HCT116 (cell line): ENCODE measurements at regions not wholly inside any gene's neighbourhood (a gene's known extent, or its start where the extent isn't known, plus 50 kb on each side); places are given as distances from the start of the nearest gene placed in this dataset.

Experiments
- ATAC-seq: fragments of 200-7000 bp; cut with Tn5 transposase; 2 replicates; pipeline ENCODE4 v1.9.1; 2020; ENCODE audit warnings: mild to moderate bottlenecking, moderate library complexity
- BruUV-seq: library from RNA; stranded (reverse); fragments of 400-500 nt; replicated peaks from 2 replicates; lab custom pipeline; 2021; lab: Mats Ljungman, UMichigan
- CTCF ChIA-PET: fragments of 300-600 bp; sonication (Branson Sonifier 250); formaldehyde crosslinking; loops from one replicate; lab custom pipeline; 2021; ENCODE audit warnings: antibody characterized with exemption; lab: Charles Lee
- POLR2A ChIA-PET: fragments of 300-600, 350-600 bp; sonication (Branson Sonifier 250); formaldehyde crosslinking; loops from one replicate; lab custom pipeline; 2021; ENCODE audit warnings: antibody characterized with exemption; lab: Charles Lee
- RAD21 ChIA-PET, 2 experiments: fragments of 300-600 bp; sonication (Branson Sonifier 250); formaldehyde crosslinking; loops; one replicate each; lab custom pipeline; 2023; ENCODE audit warnings: low total read pairs in 2 of 2; ENCODE audit not compliant: uncharacterized antibody in 2 of 2, unreplicated experiment in 2 of 2, low non-redundant PET in 1 of 2; lab: Charles Lee
- DNase-seq: peaks from one replicate; pipeline ENCODE4 v3.0.0-alpha.2; 2010; ENCODE audit warnings: low read depth, low spot score
- H2AFZ ChIP-seq: fragments of 200-600 bp; shearing (Covaris generic), sonication (generic); 2 replicates; pipeline ENCODE4 v1.6.1; 2017; ENCODE audit warnings: low read depth, mixed run types, mixed read lengths, antibody characterized with exemption, low read length; ENCODE audit not compliant: poor library complexity, severe bottlenecking
- H3K27ac ChIP-seq: 2 replicates; pipeline ENCODE4 v1.5.1; 2012; ENCODE audit warnings: low read depth, low read length
- H3K27me3 ChIP-seq: fragments of 200-600 bp; sonication (generic); 2 replicates; pipeline ENCODE4 v1.6.1; 2016; ENCODE audit warnings: mixed run types, low read length, mixed read lengths; ENCODE audit not compliant: insufficient read depth
- H3K36me3 ChIP-seq, 2 experiments: fragments of 200-500 bp in 1 of 2; fragments of 200-600 bp in 1 of 2; sonication (Bioruptor generic) in 1 of 2; sonication (generic) in 1 of 2; 2 replicates each; pipeline versions ENCODE4 v1.5.1 to v1.6.1; 2014 to 2016; ENCODE audit warnings: low read length in 2 of 2, inconsistent platforms in 1 of 2, mixed read lengths in 1 of 2, mixed run types in 1 of 2; ENCODE audit not compliant: insufficient read depth in 2 of 2, control insufficient read depth in 1 of 2
- H3K4me1 ChIP-seq, 2 experiments: fragments of 200-600 bp in 1 of 2; sonication (generic) in 1 of 2; 2 replicates each; pipeline versions ENCODE4 v1.5.1 to v1.6.1; 2012 to 2017; ENCODE audit warnings: low read length in 2 of 2, inconsistent platforms in 1 of 2, mild to moderate bottlenecking in 1 of 2, mixed read lengths in 1 of 2, mixed run types in 1 of 2, moderate library complexity in 1 of 2; ENCODE audit not compliant: insufficient read depth in 2 of 2, control insufficient read depth in 1 of 2
- H3K4me2 ChIP-seq: fragments of 200-600 bp; sonication (generic); 2 replicates; pipeline ENCODE4 v1.6.1; 2017; ENCODE audit warnings: mixed run types, low read length, mixed read lengths
- H3K4me3 ChIP-seq, 2 experiments: fragments of 200-600 bp in 1 of 2; sonication (generic) in 1 of 2; replicated peaks in 1 of 2; 2 replicates each; pipeline ENCODE4 v1.5.1; 2011 to 2016; ENCODE audit warnings: low read length in 2 of 2, control low read depth in 1 of 2, low read depth in 1 of 2, mild to moderate bottlenecking in 1 of 2, mixed read lengths in 1 of 2, mixed run types in 1 of 2
- H3K79me2 ChIP-seq: fragments of 200-600 bp; sonication (generic); 2 replicates; pipeline ENCODE4 v1.6.1; 2017; ENCODE audit warnings: mild to moderate bottlenecking, mixed run types, low read length, moderate library complexity, mixed read lengths; ENCODE audit not compliant: insufficient read depth
- H3K9ac ChIP-seq: fragments of 200-600 bp; sonication (generic); 2 replicates; pipeline ENCODE4 v1.6.1; 2016; ENCODE audit warnings: low read length, mixed read lengths
- H3K9me2 ChIP-seq: fragments of 200-600 bp; sonication (generic), shearing (Covaris generic); 2 replicates; pipeline ENCODE4 v1.6.1; 2017; ENCODE audit warnings: mixed run types, mild to moderate bottlenecking, moderate library complexity; ENCODE audit not compliant: insufficient read depth
- H3K9me3 ChIP-seq, 2 experiments: fragments of 200-500 bp in 1 of 2; fragments of 200-600 bp in 1 of 2; sonication (Bioruptor generic) in 1 of 2; sonication (generic) in 1 of 2; 2 replicates each; pipeline ENCODE4 v1.6.1; 2014 to 2017; ENCODE audit warnings: low read length in 2 of 2, mixed read lengths in 2 of 2, inconsistent platforms in 1 of 2, low read depth in 1 of 2, mild to moderate bottlenecking in 1 of 2, mixed run types in 1 of 2, moderate library complexity in 1 of 2; ENCODE audit not compliant: control insufficient read depth in 1 of 2, insufficient read depth in 1 of 2
- H4K20me1 ChIP-seq: fragments of 200-600 bp; sonication (generic), shearing (Covaris generic); 2 replicates; pipeline ENCODE4 v1.6.1; 2017; ENCODE audit warnings: mixed run types, mild to moderate bottlenecking, moderate library complexity; ENCODE audit not compliant: insufficient read depth
- ATF3 ChIP-seq: IDR thresholded peaks from 2 replicates; pipeline ENCODE4 v1.6.1; 2012
- CEBPB ChIP-seq: IDR thresholded peaks from 2 replicates; pipeline ENCODE4 v1.6.1; 2012; ENCODE audit warnings: low read depth
- CTCF ChIP-seq, 3 experiments: fragments of 200-600 bp in 1 of 3; sonication (generic) in 1 of 3; IDR thresholded peaks in 2 of 3; conservative IDR thresholded peaks in 1 of 3; 2 replicates each; pipeline ENCODE4 v1.5.1; 2012 to 2017; ENCODE audit warnings: low read depth in 2 of 3, low read length in 2 of 3, antibody characterized with exemption in 1 of 3, borderline replicate concordance in 1 of 3, control low read depth in 1 of 3, mild to moderate bottlenecking in 1 of 3, mixed read lengths in 1 of 3, mixed run types in 1 of 3, moderate library complexity in 1 of 3; ENCODE audit not compliant: insufficient read depth in 1 of 3
- ELF1 ChIP-seq: IDR thresholded peaks from 2 replicates; pipeline ENCODE4 v1.6.1; 2012; ENCODE audit warnings: low read depth, borderline replicate concordance
- EZH2 ChIP-seq: fragments of 200-600 bp; sonication (generic); IDR thresholded peaks from 2 replicates; pipeline ENCODE4 v1.6.1; 2017; ENCODE audit warnings: antibody characterized with exemption, mixed run types
- EZH2phosphoT487 ChIP-seq: fragments of 200-600 bp; IDR thresholded peaks from 2 replicates; pipeline ENCODE4 v1.6.1; 2018; ENCODE audit warnings: antibody characterized with exemption, borderline replicate concordance
- FOSL1 ChIP-seq: IDR thresholded peaks from 2 replicates; pipeline ENCODE4 v1.6.1; 2012; ENCODE audit warnings: low read depth
- JUND ChIP-seq: IDR thresholded peaks from 2 replicates; pipeline ENCODE4 v1.6.1; 2012
- POLR2A ChIP-seq: IDR thresholded peaks from 2 replicates; pipeline ENCODE4 v1.7.0; 2011; ENCODE audit warnings: borderline replicate concordance; ENCODE audit not compliant: insufficient read depth, insufficient read length; ENCODE audit errors: extremely low read depth
- POLR2AphosphoS5 ChIP-seq: IDR thresholded peaks from 2 replicates; pipeline ENCODE4 v1.6.1; 2011; ENCODE audit warnings: mild to moderate bottlenecking, low read depth, low read length, moderate library complexity
- RAD21 ChIP-seq: IDR thresholded peaks from 2 replicates; pipeline ENCODE4 v1.6.1; 2012; ENCODE audit warnings: low read depth, mild to moderate bottlenecking
- REST ChIP-seq: IDR thresholded peaks from 2 replicates; pipeline ENCODE4 v1.6.1; 2012; ENCODE audit warnings: low read depth
- SIN3A ChIP-seq: IDR thresholded peaks from 2 replicates; pipeline ENCODE4 v1.6.1; 2012; ENCODE audit warnings: low read depth
- SP1 ChIP-seq: IDR thresholded peaks from 2 replicates; pipeline ENCODE4 v1.6.1; 2012; ENCODE audit warnings: low read depth
- TCF7L2 ChIP-seq: IDR thresholded peaks from 2 replicates; pipeline ENCODE4 v1.7.0; 2011; ENCODE audit warnings: borderline replicate concordance, inconsistent platforms; ENCODE audit not compliant: insufficient read depth, insufficient read length; ENCODE audit errors: extremely low read depth
- YY1 ChIP-seq: IDR thresholded peaks from 2 replicates; pipeline ENCODE4 v1.6.1; 2011; ENCODE audit warnings: low read length, low read depth, moderate library complexity, mild to moderate bottlenecking; ENCODE audit not compliant: insufficient replicate concordance; ENCODE audit errors: extremely low read depth
- ZBTB33 ChIP-seq: IDR thresholded peaks from 2 replicates; pipeline ENCODE4 v1.6.1; 2011; ENCODE audit warnings: mild to moderate bottlenecking, low read length, moderate library complexity; ENCODE audit not compliant: insufficient replicate concordance; ENCODE audit errors: extremely low read depth
- ZFX ChIP-seq: fragments of 450-650 bp; IDR thresholded peaks from 2 replicates; pipeline ENCODE4 v1.6.1; 2017
- ZNF274 ChIP-seq: fragments of 200-500 bp; sonication (Bioruptor generic); IDR thresholded peaks from 2 replicates; pipeline ENCODE4 v1.6.1; 2014; ENCODE audit warnings: mild to moderate bottlenecking, low read depth, low read length, inconsistent platforms
- intact Hi-C: fragments of 100-400 bp; cut with micrococcal nuclease; formaldehyde crosslinking; loops from 2 replicates; pipeline ENCODE4 v1.10.0; 2022

- Histone ChIP-seq H3K27me3 (peaks cover 10% of the 10 kb centered on the region; the same call in 1 of the 2 replicates), H3K4me3 (no peak overlapping the region), H3K9ac (no peak overlapping the region), H4K20me1 (no peaks in the 10 kb centered on the region), H3K4me2 (no peak overlapping the region), H3K27ac (no peak overlapping the region), H3K36me3 (no peaks in the 10 kb centered on the region), H3K79me2 (no peaks in the 10 kb centered on the region), H3K9me2 (no peaks in the 10 kb centered on the region), H3K4me1 (0 out of 4 replicates have a peak, but pooled peaks cover 0 to 5% of the 10 kb centered on the region in 2 experiments), H2AFZ (no peak overlapping the region), H3K9me3 (no peaks in the 10 kb centered on the region)
- DNase-seq (no peak), ATAC-seq (no peak)
- ChIA-PET POLR2A (no interaction called here), RAD21 (no interaction called here)
- no TSS peak for BruUV-seq
- intact Hi-C loops, result loop anchor here (10.0 kb wide), 1 partner anchor 229 kb away; no protein-coding TSS in a partner anchor
- no peak for TF ChIP-seq POLR2AphosphoS5
- no peak for TF ChIP-seq TCF7L2
- no peak for TF ChIP-seq YY1
- TF ChIP-seq EZH2phosphoT487, result no peak
- TF ChIP-seq JUND, result no peak
- TF ChIP-seq ZBTB33, result no peak
- no peak for TF ChIP-seq ZFX
- TF ChIP-seq SP1, result no peak
- no peak for TF ChIP-seq POLR2A
- no peak for TF ChIP-seq SIN3A
- no peak for TF ChIP-seq EZH2
- no peak for TF ChIP-seq CEBPB
- no peak for TF ChIP-seq REST
- no peak for TF ChIP-seq ATF3
- TF ChIP-seq RAD21, result no peak
- no peak for TF ChIP-seq ELF1
- no peak for TF ChIP-seq FOSL1
- TF ChIP-seq CTCF (IDR thresholded peaks at IDR 0.05 in 2 of 3, conservative IDR thresholded peaks at IDR 0.05 in 1 of 3; ENCODE audit: borderline replicate concordance in 1 of 3, insufficient read depth in 1 of 3, low read depth in 2 of 3, low read length in 2 of 3), result no peak
- TF ChIP-seq ZNF274, result no peak
- TF ChIP-seq, all 23 proteins: peak for 0
- CTCF ChIA-PET, result interaction anchor here (1.1 kb wide), 1 partner anchor 160 kb away, joined by 3 read pairs; no protein-coding TSS in a partner anchor
These were observed 111.0 kb upstream of the RALGAPA2 start for GRCh38 chr20:20823476-20823881.
